Erythroblast (primary cell): ENCODE measurements at regions not wholly inside any gene's neighbourhood (a gene's known extent, or its start where the extent isn't known, plus 50 kb on each side); places are given as distances from the start of the nearest gene placed in this dataset.
"Not testable (repeated sequence)": the region's sequence is repeated elsewhere in the genome, so short reads cannot be mapped to it uniquely, and the experiment has no call there.

Experiments
- DNase-seq, 2 experiments: peaks; one replicate each; lab custom pipeline; 2025; lab: John Stamatoyannopoulos, UW
- GATA1 ChIP-seq: IDR thresholded peaks from 2 replicates; pipeline ENCODE4 v1.6.1; 2011; ENCODE audit warnings: low read depth, mild to moderate bottlenecking, control low read depth, low read length, moderate library complexity
- POLR2A ChIP-seq: IDR thresholded peaks from 2 replicates; pipeline ENCODE4 v1.6.1; 2011; ENCODE audit warnings: mild to moderate bottlenecking, low read length

- DNase-seq, result no peak
- no peak for TF ChIP-seq POLR2A
Measured at GRCh38 chr1:65020774-65021173, 54.4 kb upstream of the JAK1 start.

GRCh38 chr1:65021795-65022194, 55.4 kb upstream of the JAK1 start:
- peak in 1 of 2 experiments; percentile 55 for DNase-seq
- TF ChIP-seq GATA1 (no peak), POLR2A (no peak)

DNA sequence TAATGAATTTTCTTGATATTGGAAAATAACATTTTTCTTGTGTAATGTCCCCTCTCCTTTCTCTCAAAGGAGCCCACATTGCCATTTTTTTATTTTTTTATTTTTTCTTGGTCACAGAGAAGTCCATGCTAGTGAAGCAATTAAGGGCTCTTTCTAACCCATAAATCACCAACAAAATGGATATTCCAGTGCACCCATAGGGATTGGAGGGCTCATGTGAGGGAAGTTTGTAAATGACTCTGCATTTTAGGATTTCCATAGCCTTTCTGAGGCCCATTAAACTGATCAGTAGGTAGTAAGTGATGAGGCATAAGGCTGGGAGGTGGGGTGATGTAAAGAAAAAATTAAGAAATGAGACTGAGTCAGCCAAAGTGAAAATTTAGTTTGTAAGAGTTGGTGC, 55.9 kb upstream of the JAK1 start:
- DNase-seq, result no peak
- TF ChIP-seq POLR2A, result no peak
- TF ChIP-seq GATA1, result no peak

- no peak for DNase-seq
- TF ChIP-seq POLR2A (no peak), GATA1 (no peak)
Measured at GRCh38 chr1:65025794-65026193, 59.4 kb upstream of the JAK1 start.

DNA sequence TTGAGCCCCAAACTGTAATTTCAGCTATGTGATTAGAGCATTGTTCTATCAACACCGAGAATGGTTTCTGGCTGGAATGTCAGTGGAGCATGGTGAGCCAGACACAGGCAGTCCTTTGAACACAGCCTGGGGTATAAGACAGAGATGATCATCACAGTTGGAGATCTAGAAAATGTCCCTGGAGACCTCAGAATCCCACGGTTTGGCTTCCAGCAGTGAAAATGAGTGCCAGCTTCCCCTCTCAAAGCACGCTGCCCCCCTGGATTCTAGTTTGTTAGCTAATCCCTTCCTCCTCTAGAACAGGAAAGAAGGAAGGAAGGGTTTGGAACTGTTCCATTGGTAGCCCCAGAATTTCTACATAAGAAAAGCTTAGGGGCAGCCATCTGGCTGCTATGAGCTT, 59.9 kb upstream of the JAK1 start:
- TF ChIP-seq POLR2A, result no peak
- TF ChIP-seq GATA1, result no peak
- DNase-seq, result no peak

- DNase-seq, result no peak
- no peak for TF ChIP-seq GATA1
- TF ChIP-seq POLR2A, result no peak
Measured at GRCh38 chr1:65027666-65028358, 61.5 kb upstream of the JAK1 start.

DNA sequence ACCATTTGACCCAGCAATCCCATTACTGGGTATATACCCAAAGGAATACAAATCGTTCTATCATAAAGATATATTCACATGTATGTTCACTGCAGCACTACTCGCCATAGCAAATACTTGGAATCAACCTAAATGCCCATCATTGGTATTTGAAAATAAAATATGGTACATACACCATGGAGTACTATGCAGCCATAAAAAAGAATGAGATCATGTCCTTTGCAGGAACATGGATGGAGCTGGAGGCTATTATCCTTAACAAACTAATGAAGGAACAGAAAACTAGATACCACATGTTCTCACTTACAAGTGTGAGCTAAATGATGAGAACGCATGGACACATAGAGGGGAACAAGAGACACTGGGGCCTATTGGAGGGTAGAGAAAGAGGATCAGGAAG, 63.1 kb upstream of the JAK1 start:
- not testable (repeated sequence) for DNase-seq

DNA sequence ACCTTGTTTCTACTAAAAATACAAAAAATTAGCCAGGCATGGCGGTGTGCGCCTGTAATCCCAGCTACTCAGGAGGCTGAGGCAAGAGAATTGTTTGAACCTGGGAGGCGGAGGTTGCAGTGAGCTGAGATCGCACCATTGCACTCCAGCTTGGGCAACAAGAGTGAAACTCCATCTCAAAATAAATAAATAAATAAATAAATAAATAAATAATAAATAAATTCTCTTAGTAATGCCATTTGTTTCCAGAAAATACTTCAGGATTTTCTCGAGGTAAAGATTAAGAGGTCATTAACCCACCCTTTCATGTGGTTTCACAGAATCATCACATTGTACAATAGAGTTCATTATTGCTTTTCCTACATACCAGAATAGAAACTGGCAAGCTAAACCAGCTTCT, 68.5 kb upstream of the JAK1 start:
- not testable (repeated sequence) for DNase-seq

GRCh38 chr1:65036570-65037051, 70.3 kb upstream of the JAK1 start:
- TF ChIP-seq POLR2A (no peak), GATA1 (no peak)
- no peak for DNase-seq

- TF ChIP-seq POLR2A, result no peak
- DNase-seq, result peak in 1 of 2 experiments; percentile 11
Measured at GRCh38 chr1:65039066-65039465, 72.7 kb upstream of the JAK1 start.

GRCh38 chr1:65039508-65039907, 73.2 kb upstream of the JAK1 start:
- DNase-seq, result no peak
- TF ChIP-seq GATA1 (no peak), POLR2A (no peak)

- no peak for DNase-seq
Measured at GRCh38 chr1:65042467-65042866, 76.1 kb upstream of the JAK1 start.

DNA sequence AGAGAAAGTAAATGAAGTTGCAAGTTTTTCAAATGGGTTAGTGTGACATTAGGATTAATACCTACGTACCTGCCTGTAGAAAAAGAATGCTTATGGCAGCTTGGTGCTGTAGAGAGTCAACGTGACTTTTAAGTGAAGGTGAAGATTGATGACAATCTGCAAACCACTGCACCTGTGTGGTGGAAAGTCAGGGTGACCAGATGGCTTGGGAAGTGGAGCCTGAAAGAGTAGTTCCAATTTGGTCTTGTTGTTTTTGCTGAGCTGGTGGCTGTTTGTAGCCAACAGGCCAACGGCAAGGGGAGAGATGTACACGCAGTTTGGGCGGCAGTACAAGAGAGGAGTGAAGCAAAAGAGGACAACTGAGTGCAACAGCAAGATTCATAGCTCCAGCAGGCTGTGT, 78.1 kb upstream of the JAK1 start:
- DNase-seq, result no peak
- TF ChIP-seq POLR2A, result no peak
- TF ChIP-seq GATA1, result no peak

More at GRCh38 chr1:65042467-65042866, 76.1 kb upstream of the JAK1 start:
- TF ChIP-seq GATA1 (no peak), POLR2A (no peak)

GRCh38 chr1:65045022-65045817, 78.9 kb upstream of the JAK1 start:
- no peak for DNase-seq

GRCh38 chr1:65048335-65048734, 82.0 kb upstream of the JAK1 start:
- TF ChIP-seq GATA1 (no peak), POLR2A (no peak)
- no peak for DNase-seq

More at GRCh38 chr1:65045022-65045817, 78.9 kb upstream of the JAK1 start:
- no peak for TF ChIP-seq GATA1
- TF ChIP-seq POLR2A, result no peak
